ENCODE measurements at regions not wholly inside any gene's neighbourhood (a gene's known extent, or its start where the extent isn't known, plus 50 kb on each side); places are given as distances from the start of the nearest gene placed in this dataset.

GRCh38 chr5:91643797-91644196 is 260.7 kb upstream of the ARRDC3 start:
- no peak for TF ChIP-seq CTCF (conservative IDR thresholded peaks at IDR 0.05)
- TF ChIP-seq ZFX (IDR thresholded peaks at IDR 0.05), result no peak
